IMR-90 (cell line): ENCODE measurements at regions not wholly inside any gene's neighbourhood (a gene's known extent, or its start where the extent isn't known, plus 50 kb on each side); places are given as distances from the start of the nearest gene placed in this dataset.

Source experiments
- ATAC-seq: fragments of 200-7000 bp; cut with Tn5 transposase; 2 replicates; pipeline ENCODE4 v1.9.1; 2020; ENCODE audit warnings: low read depth, mild to moderate bottlenecking, moderate library complexity
- BruUV-seq: library from RNA; stranded (reverse); fragments of 400-500 nt; replicated peaks from 2 replicates; lab custom pipeline; 2021; lab: Mats Ljungman, UMichigan
- CTCF ChIA-PET: fragments of 300-600 bp; formaldehyde crosslinking; extraction: SDS; loops from one replicate; lab custom pipeline; 2021; ENCODE audit warnings: antibody characterized with exemption; lab: Yijun Ruan, JAX
- POLR2A ChIA-PET: fragments of 300-600 bp; sonication (Branson Sonifier 250); formaldehyde crosslinking; loops from one replicate; lab custom pipeline; 2022; ENCODE audit warnings: antibody characterized with exemption; ENCODE audit not compliant: unreplicated experiment; lab: Charles Lee
- DNase-seq: peaks from one replicate; pipeline ENCODE4 v3.0.0; 2013
- H2AFZ ChIP-seq: replicated peaks from 2 replicates; pipeline ENCODE3; 2013; ENCODE audit warnings: low read length, mild to moderate bottlenecking; ENCODE audit not compliant: poor library complexity
- H2AK5ac ChIP-seq: 2 replicates; pipeline ENCODE4 v1.6.1; 2013; ENCODE audit warnings: low read depth, low read length, inconsistent platforms
- H2AK9ac ChIP-seq: replicated peaks from 2 replicates; pipeline ENCODE3; 2013; ENCODE audit warnings: mild to moderate bottlenecking, low read depth, low read length, moderate library complexity; ENCODE audit not compliant: poor library complexity
- H2BK120ac ChIP-seq: 2 replicates; pipeline ENCODE4 v1.6.1; 2013; ENCODE audit warnings: low read depth, low read length, inconsistent platforms
- H2BK15ac ChIP-seq: 3 replicates; pipeline ENCODE4 v1.6.1; 2013; ENCODE audit warnings: low read depth, low read length, inconsistent platforms
- H2BK20ac ChIP-seq: 2 replicates; pipeline ENCODE4 v1.6.1; 2013; ENCODE audit warnings: low read depth, mild to moderate bottlenecking, inconsistent platforms, low read length, moderate library complexity
- H2BK5ac ChIP-seq: 2 replicates; pipeline ENCODE4 v1.6.1; 2013; ENCODE audit warnings: mild to moderate bottlenecking, low read depth, low read length, inconsistent platforms; ENCODE audit not compliant: poor library complexity, severe bottlenecking
- H3K14ac ChIP-seq: replicated peaks from 2 replicates; pipeline ENCODE4 v1.6.1; 2013; ENCODE audit warnings: low read depth, low read length, inconsistent platforms
- H3K18ac ChIP-seq: 2 replicates; pipeline ENCODE4 v1.6.1; 2013; ENCODE audit warnings: low read depth, low read length, control low read depth
- H3K23ac ChIP-seq: 2 replicates; pipeline ENCODE4 v1.6.1; 2013; ENCODE audit warnings: low read depth, low read length, inconsistent platforms
- H3K27ac ChIP-seq: 2 replicates; pipeline ENCODE4 v1.5.1; 2013; ENCODE audit warnings: mild to moderate bottlenecking, control low read depth, low read length; ENCODE audit not compliant: insufficient read depth
- H3K27me3 ChIP-seq: 2 replicates; pipeline ENCODE4 v1.6.1; 2013; ENCODE audit warnings: low read length; ENCODE audit not compliant: control insufficient read depth, insufficient read depth
- H3K36me3 ChIP-seq: 2 replicates; pipeline ENCODE4 v1.6.1; 2013; ENCODE audit warnings: low read length, mixed read lengths; ENCODE audit not compliant: control insufficient read depth, insufficient read depth
- H3K4ac ChIP-seq: 2 replicates; pipeline ENCODE4 v1.6.1; 2013; ENCODE audit warnings: low read depth, low read length, inconsistent platforms
- H3K4me1 ChIP-seq: 2 replicates; pipeline ENCODE4 v1.6.1; 2013; ENCODE audit warnings: low read length, mixed read lengths; ENCODE audit not compliant: control insufficient read depth, insufficient read depth
- H3K4me2 ChIP-seq: 2 replicates; pipeline ENCODE4 v1.6.1; 2013; ENCODE audit warnings: low read depth, mild to moderate bottlenecking, control low read depth, low read length, moderate library complexity
- H3K4me3 ChIP-seq: 2 replicates; pipeline ENCODE4 v1.5.1; 2013; ENCODE audit warnings: low read depth, mild to moderate bottlenecking, control low read depth, low read length, moderate library complexity; ENCODE audit not compliant: insufficient read depth
- H3K56ac ChIP-seq: 2 replicates; pipeline ENCODE4 v1.6.1; 2013; ENCODE audit warnings: low read length, inconsistent platforms; ENCODE audit not compliant: insufficient read depth; ENCODE audit errors: extremely low read depth
- H3K79me1 ChIP-seq, 2 experiments: 2 replicates each; pipeline ENCODE4 v1.6.1; 2013; ENCODE audit warnings: low read length in 2 of 2, inconsistent platforms in 1 of 2, low read depth in 1 of 2
- H3K9ac ChIP-seq: 2 replicates; pipeline ENCODE4 v1.6.1; 2013; ENCODE audit warnings: low read depth, low read length, control low read depth
- H3K9me1 ChIP-seq: 2 replicates; pipeline ENCODE4 v1.6.1; 2013; ENCODE audit warnings: low read length, inconsistent platforms; ENCODE audit not compliant: insufficient read depth
- H3K9me3 ChIP-seq: 2 replicates; pipeline ENCODE4 v1.6.1; 2013; ENCODE audit warnings: low read length; ENCODE audit not compliant: control insufficient read depth, insufficient read depth
- H4K20me1 ChIP-seq: 2 replicates; pipeline ENCODE4 v1.6.1; 2013; ENCODE audit warnings: low read length, inconsistent platforms; ENCODE audit not compliant: insufficient read depth
- H4K5ac ChIP-seq: 2 replicates; pipeline ENCODE4 v1.6.1; 2013; ENCODE audit warnings: mild to moderate bottlenecking, low read depth, low read length, control low read depth
- H4K8ac ChIP-seq, 2 experiments: 2 replicates each; pipeline ENCODE4 v1.6.1; 2013; ENCODE audit warnings: low read depth in 2 of 2, low read length in 2 of 2, control low read depth in 1 of 2, inconsistent platforms in 1 of 2
- H4K91ac ChIP-seq: 2 replicates; pipeline ENCODE4 v1.6.1; 2013; ENCODE audit warnings: low read depth, low read length, inconsistent platforms; ENCODE audit not compliant: insufficient read depth
- BHLHE40 ChIP-seq: fragments of 150-350 bp; IDR thresholded peaks from 2 replicates; pipeline ENCODE4 v1.6.1; 2016; ENCODE audit warnings: mild to moderate bottlenecking, low read depth, low read length
- CEBPB ChIP-seq: IDR thresholded peaks from 2 replicates; pipeline ENCODE4 v1.6.1; 2012; ENCODE audit warnings: low read depth, low read length, improper control_type of control experiment
- CHD1 ChIP-seq: IDR thresholded peaks from 2 replicates; pipeline ENCODE4 v1.6.1; 2012; ENCODE audit warnings: low read depth, low read length, improper control_type of control experiment
- FOS ChIP-seq: fragments of 150-350 bp; IDR thresholded peaks from 2 replicates; pipeline ENCODE4 v1.6.1; 2016; ENCODE audit warnings: low read depth, low read length
- MAFK ChIP-seq: IDR thresholded peaks from 2 replicates; pipeline ENCODE4 v1.6.1; 2012; ENCODE audit warnings: low read depth, low read length, improper control_type of control experiment
- MAZ ChIP-seq: IDR thresholded peaks from 2 replicates; pipeline ENCODE4 v1.6.1; 2012; ENCODE audit warnings: low read depth, mild to moderate bottlenecking, low read length, improper control_type of control experiment, moderate library complexity, borderline replicate concordance
- MXI1 ChIP-seq: IDR thresholded peaks from 2 replicates; pipeline ENCODE4 v1.6.1; 2012; ENCODE audit warnings: low read depth, mild to moderate bottlenecking, low read length, moderate library complexity, borderline replicate concordance
- NFE2L2 ChIP-seq: fragments of 150-350 bp; IDR thresholded peaks from 2 replicates; pipeline ENCODE4 v1.6.1; 2016; ENCODE audit warnings: low read depth, mild to moderate bottlenecking, low read length
- POLR2A ChIP-seq: IDR thresholded peaks from 2 replicates; pipeline ENCODE4 v1.6.1; 2012; ENCODE audit warnings: mild to moderate bottlenecking, low read depth, low read length
- RAD21 ChIP-seq: IDR thresholded peaks from 2 replicates; pipeline ENCODE4 v1.6.1; 2012; ENCODE audit warnings: low read length, improper control_type of control experiment
- RCOR1 ChIP-seq: IDR thresholded peaks from 2 replicates; pipeline ENCODE4 v1.6.1; 2012; ENCODE audit warnings: mild to moderate bottlenecking, low read length, improper control_type of control experiment; ENCODE audit not compliant: insufficient replicate concordance
- SMC3 ChIP-seq: fragments of 150-350 bp; IDR thresholded peaks from 2 replicates; pipeline ENCODE4 v1.6.1; 2016; ENCODE audit warnings: low read depth, mild to moderate bottlenecking, antibody characterized with exemption, low read length, moderate library complexity
- WGBS, 2 experiments: methylation state at CpG; one replicate each; pipeline versions ENCODE4 v1.1.5 to v1.1.7; 2013; ENCODE audit warnings: missing lambda C conversion rate in 2 of 2; ENCODE audit not compliant: insufficient read length in 1 of 2; ENCODE audit errors: extremely low coverage in 2 of 2; 5-methylcytosine and 5-hydroxymethylcytosine counted together
- dilution Hi-C: fragments of 300-500 bp; cut with HindIII; formaldehyde crosslinking; loops from one replicate; pipeline ENCODE4 v1.14.3; 2018; ENCODE audit warnings: low sequenced_read_pairs; ENCODE audit not compliant: unreplicated experiment
- in situ Hi-C: fragments of 300-500 bp; cut with MboI; formaldehyde crosslinking; loops from 3 replicates; pipeline ENCODE4 v1.14.3; 2019; ENCODE audit warnings: low sequenced_read_pairs, inconsistent platforms, mixed read lengths
- intact Hi-C: fragments of 100-400 bp; cut with micrococcal nuclease; formaldehyde crosslinking; loops from 2 replicates; pipeline ENCODE4 v1.10.0; 2022
- TF ChIP-seq, protein P1 (sequence below): fragments of 150-350 bp; IDR thresholded peaks from 2 replicates; pipeline ENCODE4 v1.6.1; 2017; ENCODE audit warnings: mild to moderate bottlenecking, antibody characterized with exemption, low read length, low read depth
- TF ChIP-seq, protein P2 (sequence below): conservative IDR thresholded peaks from 2 replicates; pipeline ENCODE4 v1.5.1; 2012; ENCODE audit warnings: mild to moderate bottlenecking, low read depth, low read length, improper control_type of control experiment
- TF ChIP-seq, protein P3 (sequence below): fragments of 150-350 bp; IDR thresholded peaks from 2 replicates; pipeline ENCODE4 v1.6.1; 2016; ENCODE audit warnings: low read depth, mild to moderate bottlenecking, low read length, moderate library complexity, borderline replicate concordance

DNA sequence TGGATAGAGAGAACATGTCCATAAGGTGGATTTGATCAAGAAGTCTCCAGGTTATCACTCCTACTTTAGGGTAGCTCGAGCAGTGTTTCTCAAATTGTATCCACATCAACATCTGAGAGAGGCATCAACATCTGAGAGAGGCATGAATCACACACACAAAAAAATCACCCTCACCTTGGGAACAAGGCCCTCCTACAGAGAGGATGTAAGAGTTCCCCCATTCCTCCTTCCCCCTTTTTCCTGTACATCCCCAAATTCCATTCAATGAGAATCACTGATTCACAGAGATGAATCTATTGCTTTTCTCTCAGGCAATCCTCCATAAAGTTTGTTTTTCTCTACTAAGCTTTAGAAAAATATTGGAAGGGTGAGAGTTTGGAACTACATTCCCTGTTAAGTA, 233.4 kb upstream of the CDH6 start:
- Histone ChIP-seq H4K8ac (no peak overlapping the region), H3K36me3 (no peaks in the 10 kb centered on the region), H2BK120ac (no peak overlapping the region), H3K56ac (no peak overlapping the region), H2BK15ac (no peak overlapping the region), H4K5ac (no peak overlapping the region), H2BK20ac (no peak overlapping the region), H3K27me3 (no peaks in the 10 kb centered on the region), H3K14ac (no peak overlapping the region), H3K4me1 (no peaks in the 10 kb centered on the region), H3K9me3 (no peaks in the 10 kb centered on the region), H3K4me2 (no peak overlapping the region), H2BK5ac (no peak overlapping the region), H3K4ac (no peak overlapping the region), H3K9ac (no peak overlapping the region), H3K18ac (no peak overlapping the region), H3K4me3 (no peak overlapping the region), H2AFZ (no peak overlapping the region), H3K23ac (no peak overlapping the region), H4K20me1 (no peaks in the 10 kb centered on the region), H2AK9ac (no peak overlapping the region), H4K91ac (no peak overlapping the region), H3K79me1 (no peaks in the 10 kb centered on the region), H3K9me1 (no peaks in the 10 kb centered on the region), H2AK5ac (no peak overlapping the region), H3K27ac (no peak overlapping the region)
- dilution Hi-C loops, result no loop called here
- no peak for TF ChIP-seq CHD1
- TF ChIP-seq, protein P1, sequence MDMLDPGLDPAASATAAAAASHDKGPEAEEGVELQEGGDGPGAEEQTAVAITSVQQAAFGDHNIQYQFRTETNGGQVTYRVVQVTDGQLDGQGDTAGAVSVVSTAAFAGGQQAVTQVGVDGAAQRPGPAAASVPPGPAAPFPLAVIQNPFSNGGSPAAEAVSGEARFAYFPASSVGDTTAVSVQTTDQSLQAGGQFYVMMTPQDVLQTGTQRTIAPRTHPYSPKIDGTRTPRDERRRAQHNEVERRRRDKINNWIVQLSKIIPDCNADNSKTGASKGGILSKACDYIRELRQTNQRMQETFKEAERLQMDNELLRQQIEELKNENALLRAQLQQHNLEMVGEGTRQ, result no peak
- TF ChIP-seq NFE2L2, result no peak
- no peak for TF ChIP-seq FOS
- TF ChIP-seq RCOR1, result no peak
- no peak for TF ChIP-seq MAFK
- TF ChIP-seq BHLHE40, result no peak
- TF ChIP-seq, protein P2, sequence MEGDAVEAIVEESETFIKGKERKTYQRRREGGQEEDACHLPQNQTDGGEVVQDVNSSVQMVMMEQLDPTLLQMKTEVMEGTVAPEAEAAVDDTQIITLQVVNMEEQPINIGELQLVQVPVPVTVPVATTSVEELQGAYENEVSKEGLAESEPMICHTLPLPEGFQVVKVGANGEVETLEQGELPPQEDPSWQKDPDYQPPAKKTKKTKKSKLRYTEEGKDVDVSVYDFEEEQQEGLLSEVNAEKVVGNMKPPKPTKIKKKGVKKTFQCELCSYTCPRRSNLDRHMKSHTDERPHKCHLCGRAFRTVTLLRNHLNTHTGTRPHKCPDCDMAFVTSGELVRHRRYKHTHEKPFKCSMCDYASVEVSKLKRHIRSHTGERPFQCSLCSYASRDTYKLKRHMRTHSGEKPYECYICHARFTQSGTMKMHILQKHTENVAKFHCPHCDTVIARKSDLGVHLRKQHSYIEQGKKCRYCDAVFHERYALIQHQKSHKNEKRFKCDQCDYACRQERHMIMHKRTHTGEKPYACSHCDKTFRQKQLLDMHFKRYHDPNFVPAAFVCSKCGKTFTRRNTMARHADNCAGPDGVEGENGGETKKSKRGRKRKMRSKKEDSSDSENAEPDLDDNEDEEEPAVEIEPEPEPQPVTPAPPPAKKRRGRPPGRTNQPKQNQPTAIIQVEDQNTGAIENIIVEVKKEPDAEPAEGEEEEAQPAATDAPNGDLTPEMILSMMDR, result no peak
- TF ChIP-seq POLR2A, result no peak
- TF ChIP-seq MAZ, result no peak
- TF ChIP-seq SMC3, result no peak
- TF ChIP-seq MXI1, result no peak
- no peak for TF ChIP-seq CEBPB
- TF ChIP-seq, protein P3, sequence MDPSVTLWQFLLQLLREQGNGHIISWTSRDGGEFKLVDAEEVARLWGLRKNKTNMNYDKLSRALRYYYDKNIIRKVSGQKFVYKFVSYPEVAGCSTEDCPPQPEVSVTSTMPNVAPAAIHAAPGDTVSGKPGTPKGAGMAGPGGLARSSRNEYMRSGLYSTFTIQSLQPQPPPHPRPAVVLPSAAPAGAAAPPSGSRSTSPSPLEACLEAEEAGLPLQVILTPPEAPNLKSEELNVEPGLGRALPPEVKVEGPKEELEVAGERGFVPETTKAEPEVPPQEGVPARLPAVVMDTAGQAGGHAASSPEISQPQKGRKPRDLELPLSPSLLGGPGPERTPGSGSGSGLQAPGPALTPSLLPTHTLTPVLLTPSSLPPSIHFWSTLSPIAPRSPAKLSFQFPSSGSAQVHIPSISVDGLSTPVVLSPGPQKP, result no peak
- TF ChIP-seq RAD21, result no peak
- CTCF ChIA-PET, result no interaction called here
- DNase-seq (peak; percentile 59), ATAC-seq (no peak)
- intact Hi-C loops, result no loop called here
- POLR2A ChIA-PET, result no interaction called here
- in situ Hi-C loops, result no loop called here
- WGBS, 2 experiments, result no CpG with 5 or more reads among the region's 1 CpG
- BruUV-seq, result no TSS peak
